ENCODE measurements at regions not wholly inside any gene's neighbourhood (a gene's known extent, or its start where the extent isn't known, plus 50 kb on each side); places are given as distances from the start of the nearest gene placed in this dataset.

GRCh38 chr17:71519285-71519684, 601.5 kb upstream of the SOX9 start:
- ATAC-seq (replicated peaks; ENCODE audit: extremely low read depth, poor library complexity, severe bottlenecking) (no peak), DNase-seq (ENCODE audit: low spot score in 2 of 2) (no peak)
- H3K27ac Mint-ChIP-seq (ENCODE audit: low read depth) = no peak overlapping the region
- H3K36me3 Mint-ChIP-seq (ENCODE audit: insufficient read depth) = no peaks in the 10 kb centered on the region
- peaks cover 12% of the 10 kb centered on the region for H3K9me3 Mint-ChIP-seq
- no peaks in the 10 kb centered on the region for H3K27me3 Mint-ChIP-seq
- H3K4me3 Mint-ChIP-seq = no peak overlapping the region
- no peaks in the 10 kb centered on the region for H3K4me1 Mint-ChIP-seq

- no peaks in the 10 kb centered on the region for H3K4me1 Mint-ChIP-seq
- H3K36me3 Mint-ChIP-seq (ENCODE audit: insufficient read depth) = no peaks in the 10 kb centered on the region
- no peak overlapping the region for H3K27ac Mint-ChIP-seq (ENCODE audit: low read depth)
- H3K4me3 Mint-ChIP-seq = no peak overlapping the region
- no peaks in the 10 kb centered on the region for H3K27me3 Mint-ChIP-seq
- H3K9me3 Mint-ChIP-seq = peaks cover 12% of the 10 kb centered on the region
- DNase-seq (ENCODE audit: low spot score in 2 of 2) (no peak), ATAC-seq (replicated peaks; ENCODE audit: extremely low read depth, poor library complexity, severe bottlenecking) (no peak)
These were observed 599.1 kb upstream of the SOX9 start for GRCh38 chr17:71521724-71522123.

- no peak overlapping the region for H3K27ac Mint-ChIP-seq (ENCODE audit: low read depth)
- H3K4me3 Mint-ChIP-seq = no peak overlapping the region
- no peak for ATAC-seq (replicated peaks; ENCODE audit: extremely low read depth, poor library complexity, severe bottlenecking)
- peaks cover 12% of the 10 kb centered on the region for H3K9me3 Mint-ChIP-seq
- no peaks in the 10 kb centered on the region for H3K27me3 Mint-ChIP-seq
- H3K4me1 Mint-ChIP-seq = no peaks in the 10 kb centered on the region
- H3K36me3 Mint-ChIP-seq (ENCODE audit: insufficient read depth) = no peaks in the 10 kb centered on the region
- no peak for DNase-seq (ENCODE audit: low spot score in 2 of 2)
These were observed 598.4 kb upstream of the SOX9 start for GRCh38 chr17:71522383-71522782.

GRCh38 chr17:71527311-71527710, 593.5 kb upstream of the SOX9 start:
- no peak for DNase-seq (ENCODE audit: low spot score in 2 of 2)
- no peak overlapping the region for H3K27ac Mint-ChIP-seq (ENCODE audit: low read depth)
- no peaks in the 10 kb centered on the region for H3K36me3 Mint-ChIP-seq (ENCODE audit: insufficient read depth)
- H3K4me1 Mint-ChIP-seq = no peaks in the 10 kb centered on the region
- no peak overlapping the region for H3K4me3 Mint-ChIP-seq
- no peak for ATAC-seq (replicated peaks; ENCODE audit: extremely low read depth, poor library complexity, severe bottlenecking)
- H3K9me3 Mint-ChIP-seq = peaks cover 22% of the 10 kb centered on the region
- H3K27me3 Mint-ChIP-seq = no peaks in the 10 kb centered on the region

GRCh38 chr17:71528210-71528609, 592.6 kb upstream of the SOX9 start:
- Mint-ChIP-seq H3K4me3 (no peak overlapping the region), H3K27me3 (no peaks in the 10 kb centered on the region), H3K27ac (ENCODE audit: low read depth) (no peak overlapping the region), H3K4me1 (no peaks in the 10 kb centered on the region), H3K36me3 (ENCODE audit: insufficient read depth) (no peaks in the 10 kb centered on the region), H3K9me3 (peaks cover 16% of the 10 kb centered on the region)
- DNase-seq (ENCODE audit: low spot score in 2 of 2) (no peak), ATAC-seq (replicated peaks; ENCODE audit: extremely low read depth, poor library complexity, severe bottlenecking) (no peak)

- no peak for ATAC-seq (replicated peaks; ENCODE audit: extremely low read depth, poor library complexity, severe bottlenecking)
- Mint-ChIP-seq H3K4me1 (no peaks in the 10 kb centered on the region), H3K27ac (ENCODE audit: low read depth) (no peak overlapping the region), H3K36me3 (ENCODE audit: insufficient read depth) (no peaks in the 10 kb centered on the region), H3K4me3 (no peak overlapping the region), H3K9me3 (peaks cover 16% of the 10 kb centered on the region), H3K27me3 (no peaks in the 10 kb centered on the region)
- no peak for DNase-seq (ENCODE audit: low spot score in 2 of 2)
These were observed 590.6 kb upstream of the SOX9 start for GRCh38 chr17:71530248-71530647.

- no peak overlapping the region for H3K4me3 Mint-ChIP-seq
- H3K4me1 Mint-ChIP-seq = no peaks in the 10 kb centered on the region
- no peaks in the 10 kb centered on the region for H3K27me3 Mint-ChIP-seq
- no peak for DNase-seq (ENCODE audit: low spot score in 2 of 2)
- no peaks in the 10 kb centered on the region for H3K36me3 Mint-ChIP-seq (ENCODE audit: insufficient read depth)
- peaks cover 8% of the 10 kb centered on the region for H3K9me3 Mint-ChIP-seq
- no peak for ATAC-seq (replicated peaks; ENCODE audit: extremely low read depth, poor library complexity, severe bottlenecking)
- no peak overlapping the region for H3K27ac Mint-ChIP-seq (ENCODE audit: low read depth)
These were observed 585.5 kb upstream of the SOX9 start for GRCh38 chr17:71535321-71535720.

GRCh38 chr17:71546419-71546818, 574.4 kb upstream of the SOX9 start:
- no peak overlapping the region for H3K27ac Mint-ChIP-seq (ENCODE audit: low read depth)
- DNase-seq (ENCODE audit: low spot score in 2 of 2) (no peak), ATAC-seq (replicated peaks; ENCODE audit: extremely low read depth, poor library complexity, severe bottlenecking) (no peak)
- no peak overlapping the region for H3K4me3 Mint-ChIP-seq
- peaks cover 17% of the 10 kb centered on the region for H3K9me3 Mint-ChIP-seq
- H3K4me1 Mint-ChIP-seq = no peaks in the 10 kb centered on the region
- H3K27me3 Mint-ChIP-seq = no peaks in the 10 kb centered on the region
- H3K36me3 Mint-ChIP-seq (ENCODE audit: insufficient read depth) = no peaks in the 10 kb centered on the region

- Mint-ChIP-seq H3K27me3 (no peaks in the 10 kb centered on the region), H3K4me1 (no peaks in the 10 kb centered on the region), H3K36me3 (ENCODE audit: insufficient read depth) (no peaks in the 10 kb centered on the region), H3K27ac (ENCODE audit: low read depth) (no peak overlapping the region), H3K4me3 (no peak overlapping the region), H3K9me3 (peaks cover 18% of the 10 kb centered on the region)
- ATAC-seq (replicated peaks; ENCODE audit: extremely low read depth, poor library complexity, severe bottlenecking) (no peak), DNase-seq (ENCODE audit: low spot score in 2 of 2) (no peak)
These were observed 572.9 kb upstream of the SOX9 start for GRCh38 chr17:71547904-71548303.

GRCh38 chr17:71548540-71549190, 572.2 kb upstream of the SOX9 start:
- DNase-seq (ENCODE audit: low spot score in 2 of 2) (no peak), ATAC-seq (replicated peaks; ENCODE audit: extremely low read depth, poor library complexity, severe bottlenecking) (no peak)
- H3K36me3 Mint-ChIP-seq (ENCODE audit: insufficient read depth) = no peaks in the 10 kb centered on the region
- no peak overlapping the region for H3K27ac Mint-ChIP-seq (ENCODE audit: low read depth)
- no peak overlapping the region for H3K4me3 Mint-ChIP-seq
- no peaks in the 10 kb centered on the region for H3K27me3 Mint-ChIP-seq
- H3K4me1 Mint-ChIP-seq = no peaks in the 10 kb centered on the region
- H3K9me3 Mint-ChIP-seq = peaks cover 18% of the 10 kb centered on the region

GRCh38 chr17:71550675-71551074, 570.1 kb upstream of the SOX9 start:
- peaks cover 19% of the 10 kb centered on the region for H3K9me3 Mint-ChIP-seq
- H3K4me3 Mint-ChIP-seq = no peak overlapping the region
- H3K4me1 Mint-ChIP-seq = no peaks in the 10 kb centered on the region
- no peak for ATAC-seq (replicated peaks; ENCODE audit: extremely low read depth, poor library complexity, severe bottlenecking)
- H3K36me3 Mint-ChIP-seq (ENCODE audit: insufficient read depth) = no peaks in the 10 kb centered on the region
- H3K27ac Mint-ChIP-seq (ENCODE audit: low read depth) = no peak overlapping the region
- no peak for DNase-seq (ENCODE audit: low spot score in 2 of 2)
- no peaks in the 10 kb centered on the region for H3K27me3 Mint-ChIP-seq

GRCh38 chr17:71553381-71553780, 567.4 kb upstream of the SOX9 start:
- H3K9me3 Mint-ChIP-seq = peaks cover 29% of the 10 kb centered on the region
- no peak for DNase-seq (ENCODE audit: low spot score in 2 of 2)
- H3K27me3 Mint-ChIP-seq = no peaks in the 10 kb centered on the region
- H3K27ac Mint-ChIP-seq (ENCODE audit: low read depth) = no peak overlapping the region
- no peaks in the 10 kb centered on the region for H3K4me1 Mint-ChIP-seq
- H3K4me3 Mint-ChIP-seq = no peak overlapping the region
- ATAC-seq (replicated peaks; ENCODE audit: extremely low read depth, poor library complexity, severe bottlenecking) = no peak
- H3K36me3 Mint-ChIP-seq (ENCODE audit: insufficient read depth) = no peaks in the 10 kb centered on the region

GRCh38 chr17:71558901-71559300, 561.9 kb upstream of the SOX9 start:
- peaks cover 17% of the 10 kb centered on the region for H3K9me3 Mint-ChIP-seq
- H3K4me1 Mint-ChIP-seq = no peaks in the 10 kb centered on the region
- no peaks in the 10 kb centered on the region for H3K36me3 Mint-ChIP-seq (ENCODE audit: insufficient read depth)
- no peak overlapping the region for H3K27ac Mint-ChIP-seq (ENCODE audit: low read depth)
- no peaks in the 10 kb centered on the region for H3K27me3 Mint-ChIP-seq
- ATAC-seq (replicated peaks; ENCODE audit: extremely low read depth, poor library complexity, severe bottlenecking) = no peak
- no peak for DNase-seq (ENCODE audit: low spot score in 2 of 2)
- no peak overlapping the region for H3K4me3 Mint-ChIP-seq

- no peak overlapping the region for H3K27ac Mint-ChIP-seq (ENCODE audit: low read depth)
- no peak for ATAC-seq (replicated peaks; ENCODE audit: extremely low read depth, poor library complexity, severe bottlenecking)
- no peak overlapping the region for H3K4me3 Mint-ChIP-seq
- H3K4me1 Mint-ChIP-seq = no peaks in the 10 kb centered on the region
- peaks cover 2% of the 10 kb centered on the region for H3K36me3 Mint-ChIP-seq (ENCODE audit: insufficient read depth)
- no peaks in the 10 kb centered on the region for H3K27me3 Mint-ChIP-seq
- no peak for DNase-seq (ENCODE audit: low spot score in 2 of 2)
- H3K9me3 Mint-ChIP-seq = peaks cover 6% of the 10 kb centered on the region
These were observed 548.5 kb upstream of the SOX9 start for GRCh38 chr17:71572343-71572742.
